ENCODE measurements at regions not wholly inside any gene's neighbourhood (a gene's known extent, or its start where the extent isn't known, plus 50 kb on each side); places are given as distances from the start of the nearest gene placed in this dataset.

GRCh38 chr1:199083680-199084079 is 444.8 kb downstream of the PTPRC start:
- no peak overlapping the region for H3K4me2 ChIP-seq (ENCODE audit: insufficient read depth, low read length, poor library complexity, severe bottlenecking)
- no peak overlapping the region for H2BK5ac ChIP-seq (ENCODE audit: low read length)
- DNase-seq (ENCODE audit: low spot score), result no peak
- H3K4ac ChIP-seq (ENCODE audit: low read length), result no peak overlapping the region
- no peak overlapping the region for H4K8ac ChIP-seq (ENCODE audit: low read depth, low read length)
- H3K9me3 ChIP-seq (replicated peaks in 1 of 2; ENCODE audit: control insufficient read depth in 2 of 2, insufficient read depth in 1 of 2, low read depth in 1 of 2, low read length in 2 of 2), result no peaks in the 10 kb centered on the region
- no peaks in the 10 kb centered on the region for H3K27me3 ChIP-seq (ENCODE audit: control insufficient read depth in 3 of 3, insufficient read depth in 3 of 3, low read depth in 1 of 3, low read length in 3 of 3)
- no peaks in the 10 kb centered on the region for H3K79me1 ChIP-seq (ENCODE audit: low read depth, low read length)
- H3K9ac ChIP-seq (ENCODE audit: low read depth, low read length, poor library complexity), result no peak overlapping the region
- no peaks in the 10 kb centered on the region for H3K36me3 ChIP-seq (replicated peaks in 1 of 2; ENCODE audit: control insufficient read depth in 2 of 2, insufficient read depth in 2 of 2, low read length in 2 of 2)
- no peak overlapping the region for H3K4me3 ChIP-seq (ENCODE audit: low read length in 2 of 2)
- H2BK15ac ChIP-seq (ENCODE audit: low read length), result no peak overlapping the region
- no peak overlapping the region for H4K91ac ChIP-seq (ENCODE audit: low read depth, low read length, poor library complexity)
- no peak overlapping the region for H3K18ac ChIP-seq (ENCODE audit: low read length)
- peaks cover 0 to 2% of the 10 kb centered on the region in 2 donors for H3K4me1 ChIP-seq (ENCODE audit: control insufficient read depth in 2 of 2, insufficient read depth in 1 of 2, low read depth in 1 of 2, low read length in 2 of 2)
- no peak overlapping the region for H2BK12ac ChIP-seq (ENCODE audit: low read length)
- H3K14ac ChIP-seq (ENCODE audit: low read length), result no peak overlapping the region
- no peak overlapping the region for H2AFZ ChIP-seq (ENCODE audit: low read length)
- no peak overlapping the region for H2BK120ac ChIP-seq (ENCODE audit: low read depth, low read length)
- no peak overlapping the region for H2AK5ac ChIP-seq (ENCODE audit: low read depth, low read length)
- H3K27ac ChIP-seq (replicated peaks; ENCODE audit: low read length), result no peak overlapping the region
- no peak overlapping the region for H3K23ac ChIP-seq (ENCODE audit: low read depth, low read length, poor library complexity)

- H3K27ac ChIP-seq (replicated peaks; ENCODE audit: low read length), result no peak overlapping the region
- DNase-seq (ENCODE audit: low spot score), result no peak
- H2AFZ ChIP-seq (ENCODE audit: low read length), result no peak overlapping the region
- H2AK5ac ChIP-seq (ENCODE audit: low read depth, low read length), result no peak overlapping the region
- no peak overlapping the region for H3K4me2 ChIP-seq (ENCODE audit: insufficient read depth, low read length, poor library complexity, severe bottlenecking)
- H4K91ac ChIP-seq (ENCODE audit: low read depth, low read length, poor library complexity), result no peak overlapping the region
- H2BK120ac ChIP-seq (ENCODE audit: low read depth, low read length), result no peak overlapping the region
- H3K9ac ChIP-seq (ENCODE audit: low read depth, low read length, poor library complexity), result no peak overlapping the region
- H3K27me3 ChIP-seq (ENCODE audit: control insufficient read depth in 3 of 3, insufficient read depth in 3 of 3, low read depth in 1 of 3, low read length in 3 of 3), result no peaks in the 10 kb centered on the region
- no peak overlapping the region for H3K4me3 ChIP-seq (ENCODE audit: low read length in 2 of 2)
- no CpG with 5 or more reads among the region's 1 CpG for WGBS, 2 donors (ENCODE audit: extremely low coverage in 2 of 2, insufficient read length in 2 of 2, insufficient replicate concordance in 1 of 2)
- H2BK5ac ChIP-seq (ENCODE audit: low read length), result no peak overlapping the region
- no peak overlapping the region for H2BK12ac ChIP-seq (ENCODE audit: low read length)
- H3K23ac ChIP-seq (ENCODE audit: low read depth, low read length, poor library complexity), result no peak overlapping the region
- H2BK15ac ChIP-seq (ENCODE audit: low read length), result no peak overlapping the region
- peaks cover 0 to 2% of the 10 kb centered on the region in 2 donors for H3K4me1 ChIP-seq (ENCODE audit: control insufficient read depth in 2 of 2, insufficient read depth in 1 of 2, low read depth in 1 of 2, low read length in 2 of 2)
- no peak overlapping the region for H4K8ac ChIP-seq (ENCODE audit: low read depth, low read length)
- H3K79me1 ChIP-seq (ENCODE audit: low read depth, low read length), result no peaks in the 10 kb centered on the region
- H3K14ac ChIP-seq (ENCODE audit: low read length), result no peak overlapping the region
- no peak overlapping the region for H3K4ac ChIP-seq (ENCODE audit: low read length)
- H3K18ac ChIP-seq (ENCODE audit: low read length), result no peak overlapping the region
- H3K9me3 ChIP-seq (replicated peaks in 1 of 2; ENCODE audit: control insufficient read depth in 2 of 2, insufficient read depth in 1 of 2, low read depth in 1 of 2, low read length in 2 of 2), result no peaks in the 10 kb centered on the region
- no peaks in the 10 kb centered on the region for H3K36me3 ChIP-seq (replicated peaks in 1 of 2; ENCODE audit: control insufficient read depth in 2 of 2, insufficient read depth in 2 of 2, low read length in 2 of 2)
Measured at GRCh38 chr1:199084293-199084692, 445.5 kb downstream of the PTPRC start.

GRCh38 chr1:199085903-199086302 is 447.1 kb downstream of the PTPRC start:
- H3K18ac ChIP-seq (ENCODE audit: low read length), result no peak overlapping the region

GRCh38 chr1:199087144-199087543 is 448.3 kb downstream of the PTPRC start:
- Histone ChIP-seq H3K18ac (ENCODE audit: low read length) (no peak overlapping the region), H4K91ac (ENCODE audit: low read depth, low read length, poor library complexity) (no peak overlapping the region), H2BK12ac (ENCODE audit: low read length) (no peak overlapping the region), H3K79me1 (ENCODE audit: low read depth, low read length) (no peaks in the 10 kb centered on the region), H3K9me3 (replicated peaks in 1 of 2; ENCODE audit: control insufficient read depth in 2 of 2, insufficient read depth in 1 of 2, low read depth in 1 of 2, low read length in 2 of 2) (no peaks in the 10 kb centered on the region), H3K4ac (ENCODE audit: low read length) (no peak overlapping the region), H3K4me2 (ENCODE audit: insufficient read depth, low read length, poor library complexity, severe bottlenecking) (no peak overlapping the region), H2BK15ac (ENCODE audit: low read length) (no peak overlapping the region), H2BK120ac (ENCODE audit: low read depth, low read length) (no peak overlapping the region), H2AK5ac (ENCODE audit: low read depth, low read length) (no peak overlapping the region), H2BK5ac (ENCODE audit: low read length) (no peak overlapping the region), H3K9ac (ENCODE audit: low read depth, low read length, poor library complexity) (no peak overlapping the region), H2AFZ (ENCODE audit: low read length) (peak overlapping the region; percentile 12), H3K4me3 (ENCODE audit: low read length in 2 of 2) (no peak overlapping the region), H3K27me3 (ENCODE audit: control insufficient read depth in 3 of 3, insufficient read depth in 3 of 3, low read depth in 1 of 3, low read length in 3 of 3) (no peaks in the 10 kb centered on the region), H3K36me3 (replicated peaks in 1 of 2; ENCODE audit: control insufficient read depth in 2 of 2, insufficient read depth in 2 of 2, low read length in 2 of 2) (no peaks in the 10 kb centered on the region), H3K14ac (ENCODE audit: low read length) (no peak overlapping the region), H3K23ac (ENCODE audit: low read depth, low read length, poor library complexity) (no peak overlapping the region), H3K27ac (replicated peaks; ENCODE audit: low read length) (no peak overlapping the region), H3K4me1 (ENCODE audit: control insufficient read depth in 2 of 2, insufficient read depth in 1 of 2, low read depth in 1 of 2, low read length in 2 of 2) (peaks cover 0 to 2% of the 10 kb centered on the region in 2 donors), H4K8ac (ENCODE audit: low read depth, low read length) (no peak overlapping the region)
- 100% methylated on average over 2 of the region's 2 CpGs for WGBS, 2 donors (ENCODE audit: extremely low coverage in 2 of 2, insufficient read length in 2 of 2, insufficient replicate concordance in 1 of 2)
- DNase-seq (ENCODE audit: low spot score), result no peak

More at GRCh38 chr1:199085903-199086302, 447.1 kb downstream of the PTPRC start:
- Histone ChIP-seq H2BK120ac (ENCODE audit: low read depth, low read length) (no peak overlapping the region), H4K91ac (ENCODE audit: low read depth, low read length, poor library complexity) (no peak overlapping the region), H3K9me3 (replicated peaks in 1 of 2; ENCODE audit: control insufficient read depth in 2 of 2, insufficient read depth in 1 of 2, low read depth in 1 of 2, low read length in 2 of 2) (no peaks in the 10 kb centered on the region), H3K27ac (replicated peaks; ENCODE audit: low read length) (no peak overlapping the region), H2BK5ac (ENCODE audit: low read length) (no peak overlapping the region), H3K4ac (ENCODE audit: low read length) (no peak overlapping the region), H2AK5ac (ENCODE audit: low read depth, low read length) (no peak overlapping the region), H3K79me1 (ENCODE audit: low read depth, low read length) (no peaks in the 10 kb centered on the region), H3K23ac (ENCODE audit: low read depth, low read length, poor library complexity) (no peak overlapping the region), H4K8ac (ENCODE audit: low read depth, low read length) (no peak overlapping the region), H3K36me3 (replicated peaks in 1 of 2; ENCODE audit: control insufficient read depth in 2 of 2, insufficient read depth in 2 of 2, low read length in 2 of 2) (no peaks in the 10 kb centered on the region), H2BK12ac (ENCODE audit: low read length) (no peak overlapping the region), H2AFZ (ENCODE audit: low read length) (no peak overlapping the region), H3K27me3 (ENCODE audit: control insufficient read depth in 3 of 3, insufficient read depth in 3 of 3, low read depth in 1 of 3, low read length in 3 of 3) (no peaks in the 10 kb centered on the region), H2BK15ac (ENCODE audit: low read length) (no peak overlapping the region), H3K14ac (ENCODE audit: low read length) (no peak overlapping the region), H3K4me2 (ENCODE audit: insufficient read depth, low read length, poor library complexity, severe bottlenecking) (no peak overlapping the region), H3K9ac (ENCODE audit: low read depth, low read length, poor library complexity) (no peak overlapping the region), H3K4me3 (ENCODE audit: low read length in 2 of 2) (no peak overlapping the region), H3K4me1 (ENCODE audit: control insufficient read depth in 2 of 2, insufficient read depth in 1 of 2, low read depth in 1 of 2, low read length in 2 of 2) (peaks cover 0 to 2% of the 10 kb centered on the region in 2 donors)
- no CpG with 5 or more reads among the region's 4 CpGs for WGBS, 2 donors (ENCODE audit: extremely low coverage in 2 of 2, insufficient read length in 2 of 2, insufficient replicate concordance in 1 of 2)
- DNase-seq (ENCODE audit: low spot score), result no peak
